ENCODE measurements at regions not wholly inside any gene's neighbourhood (a gene's known extent, or its start where the extent isn't known, plus 50 kb on each side); places are given as distances from the start of the nearest gene placed in this dataset.

DNA sequence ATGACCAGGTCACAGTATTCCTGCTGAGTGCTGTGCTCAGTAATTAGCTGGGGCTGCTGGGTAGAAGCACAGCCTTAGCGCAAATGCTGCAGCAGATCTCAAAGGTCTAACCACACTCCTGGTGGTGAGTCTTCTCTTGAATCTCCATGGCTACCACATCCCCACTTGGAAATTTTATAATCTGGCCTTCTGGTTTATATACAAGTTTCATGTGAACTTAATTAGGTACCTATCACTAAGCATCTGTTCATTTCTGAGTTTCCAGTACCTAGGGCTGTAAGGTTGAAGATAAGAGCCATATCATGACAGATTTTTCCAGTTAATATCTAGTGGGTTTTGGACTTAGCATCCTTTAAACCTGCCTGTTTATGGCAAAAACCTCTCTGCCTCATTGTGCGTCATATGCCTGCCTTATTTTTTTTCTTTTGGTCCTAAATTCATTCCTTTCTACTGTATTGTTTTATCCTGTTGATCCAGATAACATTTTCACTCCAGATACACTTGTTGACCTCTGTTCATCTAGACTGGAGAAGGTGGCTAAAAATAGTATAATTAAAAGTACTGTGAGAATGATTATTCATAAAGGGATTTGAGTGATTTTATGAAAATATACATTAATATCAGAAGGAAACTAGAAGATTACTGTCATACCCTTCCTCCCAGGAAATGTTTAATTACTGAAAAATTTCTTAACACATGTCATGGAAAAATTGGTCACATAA is 168.4 kb upstream of the THUMPD2 start (continued):
- TF ChIP-seq, protein P1, sequence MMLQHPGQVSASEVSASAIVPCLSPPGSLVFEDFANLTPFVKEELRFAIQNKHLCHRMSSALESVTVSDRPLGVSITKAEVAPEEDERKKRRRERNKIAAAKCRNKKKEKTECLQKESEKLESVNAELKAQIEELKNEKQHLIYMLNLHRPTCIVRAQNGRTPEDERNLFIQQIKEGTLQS (IDR thresholded peaks at IDR 0.05; ENCODE audit: insufficient read depth, low read depth, low read length): no peak
- TF ChIP-seq CEBPB (IDR thresholded peaks at IDR 0.05; ENCODE audit: low read depth, low read length) (no peak), NANOG (IDR thresholded peaks at IDR 0.05; ENCODE audit: insufficient read depth, low read depth, low read length, poor library complexity, severe bottlenecking) (no peak), EZH2 (IDR thresholded peaks at IDR 0.05; ENCODE audit: low read depth, low read length, severe bottlenecking) (no peak), POU5F1 (IDR thresholded peaks at IDR 0.05; ENCODE audit: low read depth, low read length) (no peak)
- TF ChIP-seq, protein P2, sequence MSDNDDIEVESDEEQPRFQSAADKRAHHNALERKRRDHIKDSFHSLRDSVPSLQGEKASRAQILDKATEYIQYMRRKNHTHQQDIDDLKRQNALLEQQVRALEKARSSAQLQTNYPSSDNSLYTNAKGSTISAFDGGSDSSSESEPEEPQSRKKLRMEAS (IDR thresholded peaks at IDR 0.05): no peak

Data from H1 (cell line).